BJ (cell line): ENCODE measurements at regions not wholly inside any gene's neighbourhood (a gene's known extent, or its start where the extent isn't known, plus 50 kb on each side); places are given as distances from the start of the nearest gene placed in this dataset.

ENCODE experiments used
- CTCF ChIA-PET: fragments of 350-600 bp; formaldehyde crosslinking; extraction: SDS; loops from one replicate; lab custom pipeline; 2021; ENCODE audit warnings: antibody characterized with exemption, inconsistent platforms; lab: Yijun Ruan, JAX
- POLR2A ChIA-PET: fragments of 300-600 bp; sonication (Branson Sonifier 250); formaldehyde crosslinking; extraction: SDS; loops from one replicate; lab custom pipeline; 2021; ENCODE audit warnings: antibody characterized with exemption; lab: Charles Lee
- DNase-seq: peaks from one replicate; pipeline ENCODE4 v3.0.0-alpha.2; 2011; ENCODE audit warnings: low read depth
- H3K27me3 ChIP-seq: 2 replicates; pipeline ENCODE4 v1.6.0; 2011; ENCODE audit warnings: low read length; ENCODE audit not compliant: control insufficient read depth, insufficient read depth
- H3K36me3 ChIP-seq: 2 replicates; pipeline ENCODE4 v1.5.1; 2011; ENCODE audit warnings: low read length; ENCODE audit not compliant: control insufficient read depth, insufficient read depth
- H3K4me3 ChIP-seq: 2 replicates; pipeline ENCODE4 v1.5.1; 2011; ENCODE audit warnings: low read depth, mild to moderate bottlenecking, control low read depth, low read length
- CTCF ChIP-seq: IDR thresholded peaks from 2 replicates; pipeline ENCODE4 v1.5.1; 2011; ENCODE audit warnings: low read depth, mild to moderate bottlenecking, control low read depth, inconsistent platforms, low read length, moderate library complexity; ENCODE audit not compliant: insufficient read depth

- Histone ChIP-seq H3K27me3 (peaks cover 2% of the 10 kb centered on the region), H3K36me3 (no peaks in the 10 kb centered on the region), H3K4me3 (no peak overlapping the region)
- TF ChIP-seq CTCF, result no peak
- POLR2A ChIA-PET, result no interaction called here
- CTCF ChIA-PET, result no interaction called here
- no peak for DNase-seq
These were observed 76.6 kb downstream of the IL12A start for GRCh38 chr3:160065282-160065681.

GRCh38 chr3:160065786-160066185 lies 77.2 kb downstream of the IL12A start:
- Histone ChIP-seq H3K4me3 (no peak overlapping the region), H3K27me3 (peaks cover 4% of the 10 kb centered on the region), H3K36me3 (no peaks in the 10 kb centered on the region)
- no peak for DNase-seq
- POLR2A ChIA-PET, result no interaction called here
- no peak for TF ChIP-seq CTCF
- CTCF ChIA-PET, result no interaction called here

GRCh38 chr3:160069986-160070385 lies 81.4 kb downstream of the IL12A start:
- Histone ChIP-seq H3K36me3 (no peaks in the 10 kb centered on the region), H3K4me3 (no peak overlapping the region), H3K27me3 (peaks cover 4% of the 10 kb centered on the region)
- ChIA-PET CTCF (no interaction called here), POLR2A (no interaction called here)
- no peak for DNase-seq
- no peak for TF ChIP-seq CTCF

- no peak for DNase-seq
- POLR2A ChIA-PET, result no interaction called here
- no peak for TF ChIP-seq CTCF
- no peak overlapping the region for H3K4me3 ChIP-seq
- H3K27me3 ChIP-seq, result no peaks in the 10 kb centered on the region
- no peaks in the 10 kb centered on the region for H3K36me3 ChIP-seq
- CTCF ChIA-PET, result interaction anchor here (0.6 kb wide), 1 partner anchor 1506 kb away, joined by 3 read pairs; the partner anchor contains the start of gene MLF1
These were observed 87.9 kb downstream of the IL12A start for GRCh38 chr3:160076519-160076918.

GRCh38 chr3:160078533-160078932 lies 89.9 kb downstream of the IL12A start:
- no peaks in the 10 kb centered on the region for H3K27me3 ChIP-seq
- CTCF ChIA-PET, result no interaction called here
- H3K36me3 ChIP-seq, result no peaks in the 10 kb centered on the region
- no peak overlapping the region for H3K4me3 ChIP-seq
- POLR2A ChIA-PET, result no interaction called here
- no peak for TF ChIP-seq CTCF
- DNase-seq, result no peak
